NB4 (cell line): ENCODE measurements at regions not wholly inside any gene's neighbourhood (a gene's known extent, or its start where the extent isn't known, plus 50 kb on each side); places are given as distances from the start of the nearest gene placed in this dataset.

ENCODE experiments used
- DNase-seq: peaks from one replicate; pipeline ENCODE4 v3.0.0; 2010; ENCODE audit warnings: low read depth
- H3K4me3 ChIP-seq: one replicate; pipeline ENCODE4 v1.5.1; 2011; ENCODE audit warnings: mild to moderate bottlenecking, low read depth, low read length, moderate library complexity
- MYC ChIP-seq: IDR thresholded peaks from 2 replicates; pipeline ENCODE4 v1.6.1; 2011; ENCODE audit warnings: low read depth, low read length
- POLR2A ChIP-seq: IDR thresholded peaks from 2 replicates; pipeline ENCODE4 v1.6.1; 2011; ENCODE audit warnings: mild to moderate bottlenecking; ENCODE audit not compliant: insufficient read length; ENCODE audit errors: extremely low read depth
- TF ChIP-seq, protein P1 (sequence below): IDR thresholded peaks from 2 replicates; pipeline ENCODE4 v1.6.1; 2011; ENCODE audit warnings: low read depth, low read length
- TF ChIP-seq, protein P2 (sequence below): IDR thresholded peaks from one replicate; pipeline ENCODE4 v1.5.1; 2012; ENCODE audit warnings: low read depth, low read length

DNA sequence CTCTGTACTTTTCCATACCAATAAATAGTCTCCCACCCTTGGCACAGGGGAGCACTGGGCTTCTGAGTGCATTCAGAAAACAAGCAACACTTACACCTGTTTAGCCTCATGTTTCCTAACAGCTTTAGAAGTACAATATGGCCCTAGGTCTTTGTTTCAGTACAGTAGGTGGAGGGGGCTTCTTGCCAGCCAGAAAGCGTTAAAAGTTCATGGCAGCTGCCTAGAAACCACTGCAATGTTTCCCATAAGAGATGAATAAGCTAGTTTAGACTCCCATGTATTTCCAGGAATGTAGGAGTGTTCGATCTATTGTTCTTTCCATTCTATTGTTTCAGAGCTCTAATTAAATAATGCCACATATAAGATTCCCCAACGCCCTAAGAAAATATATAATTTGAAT, 444.8 kb downstream of the ARHGEF28 start:
- no peak overlapping the region for H3K4me3 ChIP-seq
- no peak for DNase-seq
- TF ChIP-seq MYC (no peak), POLR2A (no peak)
- TF ChIP-seq, protein P1, sequence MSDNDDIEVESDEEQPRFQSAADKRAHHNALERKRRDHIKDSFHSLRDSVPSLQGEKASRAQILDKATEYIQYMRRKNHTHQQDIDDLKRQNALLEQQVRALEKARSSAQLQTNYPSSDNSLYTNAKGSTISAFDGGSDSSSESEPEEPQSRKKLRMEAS, result no peak
- TF ChIP-seq, protein P2, sequence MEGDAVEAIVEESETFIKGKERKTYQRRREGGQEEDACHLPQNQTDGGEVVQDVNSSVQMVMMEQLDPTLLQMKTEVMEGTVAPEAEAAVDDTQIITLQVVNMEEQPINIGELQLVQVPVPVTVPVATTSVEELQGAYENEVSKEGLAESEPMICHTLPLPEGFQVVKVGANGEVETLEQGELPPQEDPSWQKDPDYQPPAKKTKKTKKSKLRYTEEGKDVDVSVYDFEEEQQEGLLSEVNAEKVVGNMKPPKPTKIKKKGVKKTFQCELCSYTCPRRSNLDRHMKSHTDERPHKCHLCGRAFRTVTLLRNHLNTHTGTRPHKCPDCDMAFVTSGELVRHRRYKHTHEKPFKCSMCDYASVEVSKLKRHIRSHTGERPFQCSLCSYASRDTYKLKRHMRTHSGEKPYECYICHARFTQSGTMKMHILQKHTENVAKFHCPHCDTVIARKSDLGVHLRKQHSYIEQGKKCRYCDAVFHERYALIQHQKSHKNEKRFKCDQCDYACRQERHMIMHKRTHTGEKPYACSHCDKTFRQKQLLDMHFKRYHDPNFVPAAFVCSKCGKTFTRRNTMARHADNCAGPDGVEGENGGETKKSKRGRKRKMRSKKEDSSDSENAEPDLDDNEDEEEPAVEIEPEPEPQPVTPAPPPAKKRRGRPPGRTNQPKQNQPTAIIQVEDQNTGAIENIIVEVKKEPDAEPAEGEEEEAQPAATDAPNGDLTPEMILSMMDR, result no peak

DNA sequence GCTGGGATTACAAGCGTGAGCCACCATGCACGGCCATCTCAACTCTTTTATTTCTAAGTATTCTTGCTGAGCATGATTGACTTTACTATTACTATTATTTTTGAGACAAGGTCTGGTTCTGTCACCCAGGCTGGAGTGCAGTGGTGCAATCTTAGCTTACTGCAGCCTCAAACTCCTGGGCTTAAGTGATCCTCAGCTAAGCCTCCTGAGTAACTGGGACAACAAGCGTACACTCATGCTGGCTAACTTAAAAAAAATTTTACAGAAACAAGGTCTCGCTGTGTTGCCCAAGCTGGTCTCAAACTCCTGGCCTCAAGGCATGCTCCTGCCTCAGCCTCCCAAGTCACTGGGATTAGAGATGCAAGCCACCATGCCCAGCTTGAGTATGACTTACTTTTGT, 443.7 kb downstream of the ARHGEF28 start:
- no peak for TF ChIP-seq MYC
- no peak for TF ChIP-seq POLR2A
- TF ChIP-seq, protein P2, result no peak
- TF ChIP-seq, protein P1, result no peak
- H3K4me3 ChIP-seq, result no peak overlapping the region
- no peak for DNase-seq

DNA sequence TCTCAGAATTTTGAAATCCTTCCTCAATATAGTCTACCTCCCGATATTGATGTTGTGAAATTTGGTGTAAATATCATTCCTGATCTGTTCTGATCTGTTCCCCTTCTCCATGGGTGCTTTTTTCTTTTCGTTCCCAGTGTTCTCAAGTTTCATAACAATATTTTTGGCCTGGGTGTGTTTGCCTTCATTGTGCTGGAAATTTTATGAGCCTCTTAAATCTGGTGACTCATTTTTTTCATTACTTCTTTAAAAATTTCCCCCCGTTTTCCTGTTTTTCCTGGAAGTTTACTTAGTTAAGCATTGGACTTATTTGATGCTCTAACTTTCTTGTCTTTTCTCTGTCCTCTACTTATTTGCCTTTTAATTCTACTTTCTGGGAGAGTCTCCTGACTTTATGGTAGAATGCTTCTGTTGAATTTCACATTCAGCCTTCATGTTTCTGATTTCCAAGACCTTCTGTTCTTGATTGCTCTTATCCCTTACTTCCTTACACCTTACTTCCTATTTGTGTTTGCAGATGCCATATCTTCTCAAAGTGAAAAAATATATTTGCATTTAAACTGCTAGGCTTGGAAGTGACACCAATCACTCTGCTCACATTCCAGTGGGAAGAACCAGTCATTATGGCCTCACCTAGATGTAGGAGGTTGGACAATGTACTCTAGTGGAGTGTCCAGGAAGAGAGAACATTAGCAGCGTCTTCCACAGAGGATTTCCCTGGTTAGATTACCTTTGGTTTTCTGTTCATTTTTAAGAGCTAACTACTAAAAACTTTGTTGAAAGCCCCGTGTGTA, 441.9 kb downstream of the ARHGEF28 start:
- no peak for TF ChIP-seq POLR2A
- TF ChIP-seq, protein P1, result no peak
- TF ChIP-seq MYC, result no peak
- TF ChIP-seq, protein P2, result no peak
- H3K4me3 ChIP-seq, result no peak overlapping the region
- DNase-seq, result no peak

GRCh38 chr5:74064911-74065310, 438.9 kb downstream of the ARHGEF28 start:
- no peak for DNase-seq
- no peak overlapping the region for H3K4me3 ChIP-seq
- TF ChIP-seq, protein P1, result no peak
- TF ChIP-seq POLR2A (no peak), MYC (no peak)
- TF ChIP-seq, protein P2, result no peak

- TF ChIP-seq, protein P1, result no peak
- no peak for TF ChIP-seq POLR2A
- TF ChIP-seq MYC, result no peak
- TF ChIP-seq, protein P2, result no peak
- DNase-seq, result no peak
- no peak overlapping the region for H3K4me3 ChIP-seq
Measured at GRCh38 chr5:74064225-74064624, 438.2 kb downstream of the ARHGEF28 start.
